MM.1S (cell line): ENCODE measurements at regions not wholly inside any gene's neighbourhood (a gene's known extent, or its start where the extent isn't known, plus 50 kb on each side); places are given as distances from the start of the nearest gene placed in this dataset.

ENCODE experiments used
- DNase-seq: peaks from one replicate; pipeline ENCODE4 v3.0.0-alpha.2; 2015
- H2AFZ ChIP-seq: fragments of 300-600 bp; sonication (generic); 2 replicates; pipeline ENCODE4 v1.6.0; 2016; ENCODE audit warnings: antibody characterized with exemption, low read length
- H3F3A ChIP-seq: fragments of 300-600 bp; sonication (generic); 2 replicates; pipeline ENCODE4 v1.6.1; 2016; ENCODE audit warnings: mild to moderate bottlenecking, antibody characterized with exemption, low read length, moderate library complexity, mixed read lengths; ENCODE audit not compliant: insufficient read depth
- H3K27ac ChIP-seq: fragments of 300-600 bp; sonication (generic); 2 replicates; pipeline ENCODE4 v1.5.1; 2016; ENCODE audit warnings: mild to moderate bottlenecking, low read length
- H3K27me3 ChIP-seq: fragments of 300-600 bp; sonication (generic); replicated peaks from 2 replicates; pipeline ENCODE4 v1.6.0; 2016; ENCODE audit warnings: low read length; ENCODE audit not compliant: insufficient read depth
- H3K36me3 ChIP-seq: fragments of 300-600 bp; sonication (generic); replicated peaks from 2 replicates; pipeline ENCODE4 v1.6.1; 2016; ENCODE audit warnings: mild to moderate bottlenecking, low read length, mixed read lengths; ENCODE audit not compliant: insufficient read depth
- H3K4me1 ChIP-seq: fragments of 300-600 bp; sonication (generic); 2 replicates; pipeline ENCODE4 v1.6.1; 2016; ENCODE audit warnings: low read length, mixed read lengths
- H3K4me2 ChIP-seq: fragments of 300-600 bp; sonication (generic); 2 replicates; pipeline ENCODE4 v1.6.0; 2016; ENCODE audit warnings: low read depth, low read length
- H3K4me3 ChIP-seq: fragments of 300-600 bp; sonication (generic); 2 replicates; pipeline ENCODE4 v1.5.1; 2016; ENCODE audit warnings: low read length, mixed read lengths
- H3K79me2 ChIP-seq: fragments of 300-600 bp; sonication (generic); 2 replicates; pipeline ENCODE4 v1.6.1; 2016; ENCODE audit warnings: mixed run types, low read length, mixed read lengths
- H3K9ac ChIP-seq: fragments of 300-600 bp; sonication (generic); 2 replicates; pipeline ENCODE4 v1.6.1; 2016; ENCODE audit warnings: low read length, mixed read lengths
- H3K9me2 ChIP-seq: fragments of 300-600 bp; sonication (generic); replicated peaks from 2 replicates; pipeline ENCODE4 v1.6.1; 2016; ENCODE audit warnings: mild to moderate bottlenecking, low read length, mixed read lengths; ENCODE audit not compliant: insufficient read depth
- H3K9me3 ChIP-seq: fragments of 300-600 bp; sonication (generic); replicated peaks from 2 replicates; pipeline ENCODE4 v1.6.1; 2016; ENCODE audit warnings: mild to moderate bottlenecking, low read length, mixed read lengths; ENCODE audit not compliant: insufficient read depth
- H4K20me1 ChIP-seq: fragments of 300-600 bp; sonication (generic); 2 replicates; pipeline ENCODE4 v1.6.1; 2016; ENCODE audit warnings: mild to moderate bottlenecking, low read length, moderate library complexity, mixed read lengths; ENCODE audit not compliant: insufficient read depth
- CTCF ChIP-seq: fragments of 300-600 bp; sonication (generic); IDR thresholded peaks from 2 replicates; pipeline ENCODE4 v1.5.1; 2016; ENCODE audit warnings: antibody characterized with exemption, low read length, mixed read lengths
- EZH2 ChIP-seq: fragments of 300-600 bp; sonication (generic); optimal IDR thresholded peaks from 2 replicates; pipeline ENCODE3; 2017; ENCODE audit warnings: low read depth, mild to moderate bottlenecking, antibody characterized with exemption, low read length, mixed read lengths
- EZH2phosphoT487 ChIP-seq: fragments of 300-600 bp; sonication (generic); IDR thresholded peaks from 2 replicates; pipeline ENCODE4 v1.6.1; 2018; ENCODE audit warnings: antibody characterized with exemption, low read length

GRCh38 chr9:746661-747434 lies 94.6 kb upstream of the DMRT1 start:
- Histone ChIP-seq H3K27ac (no peak overlapping the region), H3K79me2 (no peaks in the 10 kb centered on the region), H3K27me3 (no peaks in the 10 kb centered on the region), H3K4me3 (no peak overlapping the region), H3F3A (no peaks in the 10 kb centered on the region), H3K4me1 (peaks cover 25% of the 10 kb centered on the region), H4K20me1 (no peaks in the 10 kb centered on the region), H2AFZ (no peak overlapping the region), H3K4me2 (no peak overlapping the region), H3K9me2 (no peaks in the 10 kb centered on the region), H3K9me3 (no peaks in the 10 kb centered on the region), H3K36me3 (no peaks in the 10 kb centered on the region; the same call in 1 of the 2 replicates), H3K9ac (no peak overlapping the region)
- no peak for DNase-seq
- TF ChIP-seq CTCF (no peak), EZH2 (no peak), EZH2phosphoT487 (no peak)

- no peak overlapping the region for H3K27ac ChIP-seq
Observed at GRCh38 chr9:747567-747966, 93.9 kb upstream of the DMRT1 start.

GRCh38 chr9:748861-749497 lies 92.5 kb upstream of the DMRT1 start:
- Histone ChIP-seq H3K27me3 (no peaks in the 10 kb centered on the region), H3K9me3 (no peaks in the 10 kb centered on the region), H2AFZ (no peak overlapping the region), H3K9ac (no peak overlapping the region), H3K79me2 (no peaks in the 10 kb centered on the region), H3K4me3 (no peak overlapping the region), H3K36me3 (no peaks in the 10 kb centered on the region), H3F3A (no peaks in the 10 kb centered on the region), H3K4me2 (no peak overlapping the region), H3K27ac (peak overlapping the region; percentile 4; the same call in 1 of the 2 replicates), H3K9me2 (no peaks in the 10 kb centered on the region), H3K4me1 (peaks cover 25% of the 10 kb centered on the region), H4K20me1 (no peaks in the 10 kb centered on the region)
- TF ChIP-seq EZH2, result no peak
- no peak for TF ChIP-seq CTCF
- TF ChIP-seq EZH2phosphoT487, result no peak
- no peak for DNase-seq

More at GRCh38 chr9:747567-747966, 93.9 kb upstream of the DMRT1 start:
- Histone ChIP-seq H2AFZ (no peak overlapping the region), H3K4me2 (no peak overlapping the region), H3K36me3 (no peaks in the 10 kb centered on the region; the same call in 1 of the 2 replicates), H3K27me3 (no peaks in the 10 kb centered on the region), H3K9me3 (no peaks in the 10 kb centered on the region), H3K9ac (no peak overlapping the region), H3K9me2 (no peaks in the 10 kb centered on the region), H3K79me2 (no peaks in the 10 kb centered on the region), H4K20me1 (no peaks in the 10 kb centered on the region), H3F3A (no peaks in the 10 kb centered on the region), H3K4me3 (no peak overlapping the region), H3K4me1 (peaks cover 25% of the 10 kb centered on the region)
- TF ChIP-seq EZH2 (no peak), EZH2phosphoT487 (no peak), CTCF (no peak)
- no peak for DNase-seq
